Loucy (cell line): ENCODE measurements at regions not wholly inside any gene's neighbourhood (a gene's known extent, or its start where the extent isn't known, plus 50 kb on each side); places are given as distances from the start of the nearest gene placed in this dataset.

Source experiments
- H2AFZ ChIP-seq: fragments of 200-600 bp; sonication (generic); 2 replicates; pipeline ENCODE4 v1.6.0; 2016; ENCODE audit warnings: antibody characterized with exemption, mild to moderate bottlenecking, low read length, moderate library complexity
- H3F3A ChIP-seq: fragments of 200-600 bp; 2 replicates; pipeline ENCODE4 v1.6.0; 2016; ENCODE audit warnings: antibody characterized with exemption, low read depth, mild to moderate bottlenecking
- H3K27me3 ChIP-seq: fragments of 200-600 bp; sonication (generic); 2 replicates; pipeline ENCODE4 v1.6.1; 2014; ENCODE audit warnings: low read length, mild to moderate bottlenecking; ENCODE audit not compliant: insufficient read depth, poor library complexity, severe bottlenecking
- H3K36me3 ChIP-seq: fragments of 200-600 bp; sonication (generic); 2 replicates; pipeline ENCODE4 v1.6.1; 2016; ENCODE audit warnings: low read length; ENCODE audit not compliant: insufficient read depth
- H3K4me1 ChIP-seq: fragments of 200-600 bp; sonication (generic); 2 replicates; pipeline ENCODE4 v1.5.1; 2014; ENCODE audit warnings: low read length, mild to moderate bottlenecking; ENCODE audit not compliant: insufficient read depth, poor library complexity, severe bottlenecking
- H3K4me2 ChIP-seq: fragments of 200-600 bp; sonication (generic); 2 replicates; pipeline ENCODE4 v1.6.0; 2014; ENCODE audit warnings: antibody characterized with exemption, low read length, low read depth, mild to moderate bottlenecking; ENCODE audit not compliant: poor library complexity, severe bottlenecking
- H3K4me3 ChIP-seq: fragments of 200-600 bp; sonication (generic); 2 replicates; pipeline ENCODE4 v1.5.1; 2014; ENCODE audit warnings: low read length, mild to moderate bottlenecking, mixed read lengths; ENCODE audit not compliant: poor library complexity, severe bottlenecking
- H3K79me2 ChIP-seq: fragments of 200-600 bp; sonication (generic); 2 replicates; pipeline ENCODE4 v1.6.1; 2014; ENCODE audit warnings: low read length; ENCODE audit not compliant: insufficient read depth
- H3K9ac ChIP-seq: fragments of 200-600 bp; sonication (generic); 2 replicates; pipeline ENCODE4 v1.6.0; 2014; ENCODE audit warnings: mild to moderate bottlenecking, low read depth, low read length, moderate library complexity; ENCODE audit not compliant: poor library complexity, severe bottlenecking
- H3K9me2 ChIP-seq: fragments of 200-600 bp; sonication (generic); replicated peaks from 2 replicates; pipeline ENCODE4 v1.6.1; 2016; ENCODE audit warnings: low read depth, low read length, mixed read lengths
- H3K9me3 ChIP-seq: fragments of 200-600 bp; sonication (generic); 2 replicates; pipeline ENCODE4 v1.6.1; 2014; ENCODE audit warnings: mild to moderate bottlenecking, antibody characterized with exemption, low read length, low read depth; ENCODE audit not compliant: insufficient read depth
- H4K20me1 ChIP-seq: fragments of 200-600 bp; sonication (generic); 2 replicates; pipeline ENCODE4 v1.6.0; 2014; ENCODE audit warnings: antibody characterized with exemption, low read length, mild to moderate bottlenecking; ENCODE audit not compliant: insufficient read depth, poor library complexity, severe bottlenecking
- CTCF ChIP-seq: fragments of 200-600 bp; sonication (generic); conservative IDR thresholded peaks from 2 replicates; pipeline ENCODE4 v1.5.1; 2014; ENCODE audit warnings: mild to moderate bottlenecking, antibody characterized with exemption, low read length
- EZH2phosphoT487 ChIP-seq: fragments of 200-600 bp; IDR thresholded peaks from 2 replicates; pipeline ENCODE4 v1.6.1; 2018; ENCODE audit warnings: antibody characterized with exemption, mild to moderate bottlenecking, moderate library complexity, borderline replicate concordance

GRCh38 chr4:14392378-14392777 is 609.9 kb upstream of the CPEB2 start:
- Histone ChIP-seq H3K27me3 (no peaks in the 10 kb centered on the region), H3K36me3 (no peaks in the 10 kb centered on the region)
- TF ChIP-seq EZH2phosphoT487: no peak
- TF ChIP-seq CTCF: no peak

GRCh38 chr4:14396183-14396582 is 606.1 kb upstream of the CPEB2 start:
- no peaks in the 10 kb centered on the region for H3K9me2 ChIP-seq
- H3K27me3 ChIP-seq: no peaks in the 10 kb centered on the region
- no peak overlapping the region for H2AFZ ChIP-seq
- H3K4me1 ChIP-seq: no peaks in the 10 kb centered on the region
- no peaks in the 10 kb centered on the region for H4K20me1 ChIP-seq
- H3F3A ChIP-seq: no peaks in the 10 kb centered on the region
- H3K4me2 ChIP-seq: no peak overlapping the region
- H3K79me2 ChIP-seq: no peaks in the 10 kb centered on the region
- TF ChIP-seq EZH2phosphoT487 (no peak), CTCF (no peak)
- no peak overlapping the region for H3K4me3 ChIP-seq
- H3K36me3 ChIP-seq: no peaks in the 10 kb centered on the region
- H3K9ac ChIP-seq: no peak overlapping the region
- H3K9me3 ChIP-seq: peaks cover 8% of the 10 kb centered on the region

More at GRCh38 chr4:14392378-14392777, 609.9 kb upstream of the CPEB2 start:
- Histone ChIP-seq H3K9me2 (no peaks in the 10 kb centered on the region), H3K9ac (no peak overlapping the region), H2AFZ (no peak overlapping the region), H3F3A (no peaks in the 10 kb centered on the region), H3K9me3 (no peaks in the 10 kb centered on the region), H3K4me1 (peaks cover 2% of the 10 kb centered on the region), H4K20me1 (no peaks in the 10 kb centered on the region), H3K79me2 (no peaks in the 10 kb centered on the region), H3K4me3 (no peak overlapping the region), H3K4me2 (no peak overlapping the region)

- no peaks in the 10 kb centered on the region for H3F3A ChIP-seq
- H4K20me1 ChIP-seq: no peaks in the 10 kb centered on the region
- H3K4me3 ChIP-seq: no peak overlapping the region
- no peaks in the 10 kb centered on the region for H3K4me1 ChIP-seq
- no peak overlapping the region for H2AFZ ChIP-seq
- no peak overlapping the region for H3K4me2 ChIP-seq
- no peaks in the 10 kb centered on the region for H3K27me3 ChIP-seq
- H3K9me2 ChIP-seq: no peaks in the 10 kb centered on the region
- no peaks in the 10 kb centered on the region for H3K79me2 ChIP-seq
- peaks cover 12% of the 10 kb centered on the region for H3K9me3 ChIP-seq
- H3K9ac ChIP-seq: no peak overlapping the region
- no peaks in the 10 kb centered on the region for H3K36me3 ChIP-seq
- TF ChIP-seq EZH2phosphoT487: no peak
- no peak for TF ChIP-seq CTCF
These were observed 602.4 kb upstream of the CPEB2 start for GRCh38 chr4:14399848-14400247.
